WTC11 (cell line): ENCODE measurements at regions not wholly inside any gene's neighbourhood (a gene's known extent, or its start where the extent isn't known, plus 50 kb on each side); places are given as distances from the start of the nearest gene placed in this dataset.

ENCODE experiments used
- ATAC-seq: fragments of 200-7000 bp; cut with Tn5 transposase; 2 replicates; pipeline ENCODE4 v1.10.0; 2021; ENCODE audit warnings: mild to moderate bottlenecking, moderate library complexity
- CTCF ChIA-PET: fragments of 300-600 bp; sonication (Branson Sonifier 250); formaldehyde crosslinking; loops from one replicate; lab custom pipeline; 2021; ENCODE audit warnings: antibody characterized with exemption; lab: Charles Lee
- POLR2A ChIA-PET: fragments of 350-600 bp; sonication (Branson Sonifier 250); formaldehyde crosslinking; loops from one replicate; lab custom pipeline; 2021; ENCODE audit warnings: antibody characterized with exemption; lab: Charles Lee
- DNase-seq: peaks from one replicate; pipeline ENCODE4 v3.0.0; 2021; ENCODE audit warnings: low spot score
- H3K27ac Mint-ChIP-seq: 2 replicates; pipeline ENCODE4 v1.8.0; 2021; ENCODE audit warnings: mixed read lengths
- H3K27me3 Mint-ChIP-seq: 2 replicates; pipeline ENCODE4 v1.8.0; 2021; ENCODE audit warnings: low read depth, mild to moderate bottlenecking, moderate library complexity, mixed read lengths
- H3K36me3 Mint-ChIP-seq: 2 replicates; pipeline ENCODE4 v1.8.0; 2021; ENCODE audit warnings: mixed read lengths
- H3K4me1 Mint-ChIP-seq: 2 replicates; pipeline ENCODE4 v1.8.0; 2022; ENCODE audit warnings: mixed read lengths
- H3K4me3 Mint-ChIP-seq: 2 replicates; pipeline ENCODE4 v1.8.0; 2021; ENCODE audit warnings: mild to moderate bottlenecking, moderate library complexity, mixed read lengths
- H3K9me3 Mint-ChIP-seq: 2 replicates; pipeline ENCODE4 v1.8.0; 2021; ENCODE audit warnings: mixed read lengths
- ATF1 ChIP-seq: sonication (generic); formaldehyde crosslinking; IDR thresholded peaks from 2 replicates; pipeline ENCODE4 v1.8.1; 2023; ENCODE audit warnings: mild to moderate bottlenecking, moderate library complexity, missing genetic modification reagents
- CREB1 ChIP-seq: sonication (generic); formaldehyde crosslinking; IDR thresholded peaks from 2 replicates; pipeline ENCODE4 v1.8.0; 2023; ENCODE audit warnings: mild to moderate bottlenecking, missing genetic modification reagents
- E2F1 ChIP-seq: sonication (generic); formaldehyde crosslinking; IDR thresholded peaks from 2 replicates; pipeline ENCODE4 v1.8.0; 2022; ENCODE audit warnings: mild to moderate bottlenecking, missing genetic modification reagents
- EMX1 ChIP-seq: fragments of 250-450 bp; sonication (Bioruptor Pico); IDR thresholded peaks from 2 replicates; pipeline ENCODE4 v1.8.0; 2021; ENCODE audit warnings: mild to moderate bottlenecking
- ETV6 ChIP-seq: sonication (generic); formaldehyde crosslinking; IDR thresholded peaks from 2 replicates; pipeline ENCODE4 v1.8.1; 2022; ENCODE audit warnings: mild to moderate bottlenecking, missing genetic modification reagents
- FOXP4 ChIP-seq: sonication (generic); formaldehyde crosslinking; IDR thresholded peaks from 2 replicates; pipeline ENCODE4 v1.8.0; 2022; ENCODE audit warnings: mild to moderate bottlenecking, missing genetic modification reagents
- IRF2 ChIP-seq: sonication (generic); formaldehyde crosslinking; IDR thresholded peaks from 2 replicates; pipeline ENCODE4 v1.8.0; 2022; ENCODE audit warnings: low read depth, missing genetic modification reagents, borderline replicate concordance
- JUN ChIP-seq: sonication (generic); formaldehyde crosslinking; IDR thresholded peaks from 2 replicates; pipeline ENCODE4 v1.8.0; 2023; ENCODE audit warnings: mild to moderate bottlenecking, missing genetic modification reagents
- KAT7 ChIP-seq: sonication (generic); formaldehyde crosslinking; IDR thresholded peaks from 2 replicates; pipeline ENCODE4 v1.8.1; 2023; ENCODE audit warnings: missing genetic modification reagents, mild to moderate bottlenecking, borderline replicate concordance
- NR2C2 ChIP-seq: sonication (generic); formaldehyde crosslinking; IDR thresholded peaks from 2 replicates; pipeline ENCODE4 v1.8.0; 2022; ENCODE audit warnings: mild to moderate bottlenecking, missing genetic modification reagents
- SP1 ChIP-seq: sonication (generic); formaldehyde crosslinking; conservative IDR thresholded peaks from 2 replicates; pipeline ENCODE4 v1.8.1; 2022; ENCODE audit warnings: missing genetic modification reagents
- USF1 ChIP-seq: sonication (generic); formaldehyde crosslinking; IDR thresholded peaks from 2 replicates; pipeline ENCODE4 v1.8.0; 2022; ENCODE audit warnings: mild to moderate bottlenecking, missing genetic modification reagents
- USF2 ChIP-seq: sonication (generic); formaldehyde crosslinking; IDR thresholded peaks from 2 replicates; pipeline ENCODE4 v1.8.1; 2023; ENCODE audit warnings: mild to moderate bottlenecking, missing genetic modification reagents, moderate library complexity
- ZNF232 ChIP-seq: sonication (generic); formaldehyde crosslinking; IDR thresholded peaks from 2 replicates; pipeline ENCODE4 v1.8.0; 2022; ENCODE audit warnings: mild to moderate bottlenecking, missing genetic modification reagents
- ZNF317 ChIP-seq: sonication (generic); formaldehyde crosslinking; IDR thresholded peaks from 2 replicates; pipeline ENCODE4 v1.8.1; 2023; ENCODE audit warnings: low read depth, mild to moderate bottlenecking, moderate library complexity, missing genetic modification reagents, borderline replicate concordance
- ZNF512 ChIP-seq: sonication (generic); formaldehyde crosslinking; IDR thresholded peaks from 2 replicates; pipeline ENCODE4 v1.8.1; 2022; ENCODE audit warnings: missing genetic modification reagents, borderline replicate concordance
- TF ChIP-seq, protein P1 (sequence below): fragments of 250-450 bp; sonication (Bioruptor Pico); conservative IDR thresholded peaks from 2 replicates; pipeline ENCODE4 v1.9.0; 2021; ENCODE audit warnings: mild to moderate bottlenecking
- TF ChIP-seq, protein P2 (sequence below): fragments of 250-450 bp; sonication (Bioruptor Pico); IDR thresholded peaks from 2 replicates; pipeline ENCODE4 v1.9.0; 2021; ENCODE audit warnings: mild to moderate bottlenecking
- TF ChIP-seq, protein P3 (sequence below): fragments of 200-600 bp; IDR thresholded peaks from 2 replicates; pipeline ENCODE4 v1.8.0; 2022; ENCODE audit warnings: antibody characterized with exemption

GRCh38 chr4:19729886-19730651 is 521.6 kb upstream of the SLIT2 start:
- peaks cover 13% of the 10 kb centered on the region for H3K9me3 Mint-ChIP-seq
- H3K36me3 Mint-ChIP-seq = peaks cover 4% of the 10 kb centered on the region; the same call in 1 of the 2 replicates
- H3K27ac Mint-ChIP-seq = no peak overlapping the region; the same call in 1 of the 2 replicates
- no peak for ATAC-seq
- H3K4me1 Mint-ChIP-seq = no peaks in the 10 kb centered on the region
- POLR2A ChIA-PET = no interaction called here
- no peak overlapping the region for H3K4me3 Mint-ChIP-seq
- TF ChIP-seq USF1 (CRISPR knock-in tag) = no peak
- TF ChIP-seq, protein P1, sequence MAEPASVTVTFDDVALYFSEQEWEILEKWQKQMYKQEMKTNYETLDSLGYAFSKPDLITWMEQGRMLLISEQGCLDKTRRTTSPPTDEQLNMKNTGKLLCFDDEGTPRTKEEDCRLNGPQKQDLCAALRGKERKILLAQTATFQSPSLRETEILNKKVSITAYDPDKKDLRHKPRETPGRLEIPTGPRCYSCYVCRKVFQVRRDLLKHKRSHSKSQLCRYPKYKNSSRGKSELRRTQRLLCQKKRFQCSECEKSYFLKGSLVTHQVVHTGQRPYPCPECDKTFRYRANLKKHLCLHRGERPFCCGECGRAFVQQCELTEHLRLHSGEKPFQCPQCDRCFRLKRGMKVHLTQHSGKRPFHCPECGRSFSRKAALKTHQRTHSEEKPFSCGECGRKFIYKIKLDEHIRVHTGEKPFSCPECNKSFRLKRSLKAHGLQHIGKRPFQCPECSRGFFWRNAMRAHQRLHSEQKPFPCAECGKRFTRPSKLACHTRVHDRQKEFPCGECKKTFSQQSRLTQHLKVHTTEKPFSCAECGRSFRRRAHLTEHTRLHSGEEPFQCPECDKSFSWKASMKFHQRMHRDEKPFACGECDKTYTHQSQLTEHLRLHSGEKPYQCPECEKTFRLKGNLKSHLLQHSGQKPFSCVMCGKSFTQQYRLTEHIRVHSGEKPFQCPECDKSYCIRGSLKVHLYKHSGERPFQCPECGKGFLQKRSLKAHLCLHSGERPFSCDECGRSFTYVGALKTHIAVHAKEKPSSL (CRISPR knock-in tag) = no peak
- no peak for TF ChIP-seq ZNF512 (CRISPR knock-in tag)
- TF ChIP-seq, protein P2, sequence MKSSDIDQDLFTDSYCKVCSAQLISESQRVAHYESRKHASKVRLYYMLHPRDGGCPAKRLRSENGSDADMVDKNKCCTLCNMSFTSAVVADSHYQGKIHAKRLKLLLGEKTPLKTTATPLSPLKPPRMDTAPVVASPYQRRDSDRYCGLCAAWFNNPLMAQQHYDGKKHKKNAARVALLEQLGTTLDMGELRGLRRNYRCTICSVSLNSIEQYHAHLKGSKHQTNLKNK = no peak
- TF ChIP-seq ZNF232 (CRISPR knock-in tag) = no peak
- TF ChIP-seq FOXP4 (CRISPR knock-in tag) = no peak
- no peak for TF ChIP-seq JUN
- TF ChIP-seq, protein P3, sequence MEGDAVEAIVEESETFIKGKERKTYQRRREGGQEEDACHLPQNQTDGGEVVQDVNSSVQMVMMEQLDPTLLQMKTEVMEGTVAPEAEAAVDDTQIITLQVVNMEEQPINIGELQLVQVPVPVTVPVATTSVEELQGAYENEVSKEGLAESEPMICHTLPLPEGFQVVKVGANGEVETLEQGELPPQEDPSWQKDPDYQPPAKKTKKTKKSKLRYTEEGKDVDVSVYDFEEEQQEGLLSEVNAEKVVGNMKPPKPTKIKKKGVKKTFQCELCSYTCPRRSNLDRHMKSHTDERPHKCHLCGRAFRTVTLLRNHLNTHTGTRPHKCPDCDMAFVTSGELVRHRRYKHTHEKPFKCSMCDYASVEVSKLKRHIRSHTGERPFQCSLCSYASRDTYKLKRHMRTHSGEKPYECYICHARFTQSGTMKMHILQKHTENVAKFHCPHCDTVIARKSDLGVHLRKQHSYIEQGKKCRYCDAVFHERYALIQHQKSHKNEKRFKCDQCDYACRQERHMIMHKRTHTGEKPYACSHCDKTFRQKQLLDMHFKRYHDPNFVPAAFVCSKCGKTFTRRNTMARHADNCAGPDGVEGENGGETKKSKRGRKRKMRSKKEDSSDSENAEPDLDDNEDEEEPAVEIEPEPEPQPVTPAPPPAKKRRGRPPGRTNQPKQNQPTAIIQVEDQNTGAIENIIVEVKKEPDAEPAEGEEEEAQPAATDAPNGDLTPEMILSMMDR = no peak
- DNase-seq = no peak
- no peaks in the 10 kb centered on the region for H3K27me3 Mint-ChIP-seq
- CTCF ChIA-PET = no interaction called here

GRCh38 chr4:19728773-19729172 is 522.9 kb upstream of the SLIT2 start:
- Mint-ChIP-seq H3K9me3 (peaks cover 9% of the 10 kb centered on the region; the same call in 1 of the 2 replicates), H3K4me3 (no peak overlapping the region), H3K4me1 (no peaks in the 10 kb centered on the region), H3K27me3 (no peaks in the 10 kb centered on the region), H3K27ac (no peak overlapping the region), H3K36me3 (peaks cover 4% of the 10 kb centered on the region; the same call in 1 of the 2 replicates)
- POLR2A ChIA-PET = no interaction called here
- CTCF ChIA-PET = interaction anchor here (0.5 kb wide), 1 partner anchor 519 kb away, joined by 3 read pairs; no protein-coding TSS in a partner anchor
- ATAC-seq (no peak), DNase-seq (no peak)
- no peak for TF ChIP-seq NR2C2
- TF ChIP-seq ATF1 (CRISPR knock-in tag) = no peak
- TF ChIP-seq ZNF317 (CRISPR knock-in tag) = no peak
- no peak for TF ChIP-seq E2F1 (CRISPR knock-in tag)
- no peak for TF ChIP-seq ETV6
- TF ChIP-seq, protein P1 (CRISPR knock-in tag) = no peak
- no peak for TF ChIP-seq KAT7 (CRISPR knock-in tag)
- no peak for TF ChIP-seq CREB1 (CRISPR knock-in tag)
- no peak for TF ChIP-seq EMX1
- TF ChIP-seq SP1 (CRISPR knock-in tag) = no peak
- TF ChIP-seq USF2 = no peak
- TF ChIP-seq, protein P2 = no peak
- TF ChIP-seq IRF2 = no peak
